D721Med (cell line): ENCODE measurements at regions not wholly inside any gene's neighbourhood (a gene's known extent, or its start where the extent isn't known, plus 50 kb on each side); places are given as distances from the start of the nearest gene placed in this dataset.
"Not testable (repeated sequence)": the region's sequence is repeated elsewhere in the genome, so short reads cannot be mapped to it uniquely, and the experiment has no call there.

Source experiments
- DNase-seq: peaks from one replicate; pipeline ENCODE4 v3.0.0; 2011; ENCODE audit warnings: low spot score; ENCODE audit not compliant: insufficient read length
- FAIRE-seq: peaks from 2 replicates; lab custom pipeline; 2011; peaks lifted over from hg19 to GRCh38; lab: Jason Lieb, UNC
- CTCF ChIP-seq: IDR thresholded peaks from 2 replicates; pipeline ENCODE4 v1.5.1; 2012; ENCODE audit warnings: mild to moderate bottlenecking, control low read depth; ENCODE audit not compliant: insufficient read depth; ENCODE audit errors: missing control alignments

- FAIRE-seq (no peak), DNase-seq (no peak)
- no peak for TF ChIP-seq CTCF
Measured at GRCh38 chrX:135652602-135653001, 60.8 kb upstream of the CT45A1 start.

GRCh38 chrX:135657952-135658654, 55.3 kb upstream of the CT45A1 start:
- FAIRE-seq, DNase-seq: not testable (repeated sequence)
